DND-41 (cell line): ENCODE measurements at regions not wholly inside any gene's neighbourhood (a gene's known extent, or its start where the extent isn't known, plus 50 kb on each side); places are given as distances from the start of the nearest gene placed in this dataset.

Source experiments
- CTCF ChIP-seq: IDR thresholded peaks from 2 replicates; pipeline ENCODE4 v1.5.1; 2012; ENCODE audit warnings: borderline replicate concordance, low read length, moderate library complexity, mild to moderate bottlenecking; ENCODE audit not compliant: poor library complexity, severe bottlenecking; ENCODE audit errors: extremely low read depth
- EZH2 ChIP-seq: IDR thresholded peaks from 3 replicates; pipeline ENCODE4 v1.6.1; 2012; ENCODE audit warnings: borderline replicate concordance, low read depth, mild to moderate bottlenecking, moderate library complexity, low read length, inconsistent platforms; ENCODE audit not compliant: severe bottlenecking

GRCh38 chr18:24819141-24819890 lies 358.9 kb downstream of the HRH4 start:
- TF ChIP-seq CTCF (no peak), EZH2 (no peak)
